ENCODE measurements at regions not wholly inside any gene's neighbourhood (a gene's known extent, or its start where the extent isn't known, plus 50 kb on each side); places are given as distances from the start of the nearest gene placed in this dataset.
"Not testable (repeated sequence)": the region's sequence is repeated elsewhere in the genome, so short reads cannot be mapped to it uniquely, and the experiment has no call there.

DNA sequence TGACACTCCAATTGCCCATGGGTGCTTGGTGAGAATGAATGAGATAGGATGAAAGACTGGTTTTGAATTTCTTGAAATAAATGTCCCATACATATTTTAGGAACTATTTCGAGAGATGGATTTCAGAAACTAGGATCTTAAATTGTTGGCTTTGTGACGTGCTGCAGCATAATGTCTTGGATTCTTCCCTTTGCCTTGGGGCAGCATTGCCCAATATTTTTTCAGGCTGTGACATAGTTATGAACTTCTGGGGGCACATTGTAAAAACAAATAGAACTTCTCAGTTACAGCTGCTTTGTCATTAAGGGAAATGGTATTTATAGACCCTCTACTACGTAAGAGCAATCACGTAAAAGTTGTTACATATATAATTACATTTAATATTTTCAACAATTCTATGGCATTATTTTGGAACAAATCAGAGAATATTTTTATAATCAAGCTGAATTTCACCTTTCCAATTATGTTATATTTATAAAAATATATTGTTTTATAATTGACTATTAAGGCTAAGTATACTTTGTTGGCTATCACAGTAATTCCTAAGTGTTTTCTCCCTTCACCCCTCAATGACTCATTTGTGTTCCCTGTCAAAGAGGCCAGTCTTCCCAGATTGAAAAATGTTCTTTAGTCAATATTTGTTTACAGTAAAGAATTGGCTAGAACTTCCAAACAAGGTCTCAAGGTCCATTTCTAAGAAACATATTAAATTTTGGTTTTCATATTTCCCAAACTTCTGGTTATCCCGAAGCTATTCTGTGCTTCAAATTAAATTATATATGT, 1388.3 kb upstream of the ACO1 start:
- DNase-seq (ENCODE audit: low spot score), result no peak

- DNase-seq (ENCODE audit: low spot score), result no peak
These were observed 1387.7 kb upstream of the ACO1 start for GRCh38 chr9:30996761-30997160.

DNA sequence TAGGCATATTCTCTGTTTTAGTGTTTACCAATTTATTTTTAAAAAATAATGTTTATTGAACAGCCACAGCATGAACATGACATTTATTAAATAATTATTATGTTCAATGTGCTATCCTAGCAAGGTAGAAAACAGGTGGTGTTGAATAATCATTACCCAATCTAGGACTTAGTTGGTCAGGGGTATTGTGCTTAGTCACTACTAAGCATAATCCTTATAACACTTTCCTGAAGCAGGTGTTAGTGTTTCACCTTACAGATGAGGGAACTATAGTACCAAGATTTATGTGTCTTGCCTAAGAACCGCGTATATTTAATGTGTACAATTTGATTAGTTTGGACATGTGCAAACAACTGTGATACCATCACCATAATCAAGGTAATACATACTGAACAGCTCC, 1387.2 kb upstream of the ACO1 start:
- no peak for DNase-seq (ENCODE audit: low spot score)

GRCh38 chr9:31005086-31005665, 1379.3 kb upstream of the ACO1 start:
- no peak for DNase-seq (ENCODE audit: low spot score)

- no peak for DNase-seq (ENCODE audit: low spot score)
These were observed 1371.1 kb upstream of the ACO1 start for GRCh38 chr9:31013371-31013770.

DNA sequence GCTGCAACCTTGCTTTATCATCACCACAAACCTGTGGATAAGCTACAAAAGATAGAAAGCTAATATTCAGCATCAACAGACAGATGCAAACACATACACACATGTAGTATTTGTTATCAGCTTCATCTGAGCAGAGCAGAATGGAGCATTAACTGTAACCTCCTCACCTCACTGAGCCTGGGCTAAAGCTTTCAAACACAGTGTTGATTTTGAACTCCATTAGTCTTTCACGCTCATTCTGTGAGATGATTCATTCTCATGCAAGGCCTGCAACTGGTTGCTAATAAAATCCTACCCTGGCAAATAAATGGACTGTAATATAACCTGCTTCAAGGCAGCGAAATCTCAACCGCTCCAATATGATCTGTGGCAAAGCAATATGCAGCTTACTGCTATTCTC, 1360.6 kb upstream of the ACO1 start:
- DNase-seq (ENCODE audit: low spot score), result no peak

DNA sequence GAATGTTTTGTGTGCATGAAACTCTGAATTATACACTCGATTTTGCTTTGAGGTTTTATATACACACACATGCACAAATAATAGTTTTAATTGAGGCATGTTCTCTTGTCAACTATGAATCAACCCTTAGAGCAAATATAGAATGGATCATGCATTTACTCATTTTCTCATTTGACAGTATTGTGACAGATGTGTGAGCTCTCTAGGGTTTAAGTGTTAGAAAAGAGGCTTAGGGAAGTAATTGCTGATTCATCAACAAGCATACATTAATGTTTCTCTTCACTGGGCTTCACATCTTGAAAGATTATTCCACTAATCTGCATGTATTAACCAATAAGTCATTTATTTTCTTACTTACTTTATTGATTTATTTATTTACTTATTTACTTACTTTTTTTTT, 1356.8 kb upstream of the ACO1 start:
- DNase-seq (ENCODE audit: low spot score), result no peak

DNA sequence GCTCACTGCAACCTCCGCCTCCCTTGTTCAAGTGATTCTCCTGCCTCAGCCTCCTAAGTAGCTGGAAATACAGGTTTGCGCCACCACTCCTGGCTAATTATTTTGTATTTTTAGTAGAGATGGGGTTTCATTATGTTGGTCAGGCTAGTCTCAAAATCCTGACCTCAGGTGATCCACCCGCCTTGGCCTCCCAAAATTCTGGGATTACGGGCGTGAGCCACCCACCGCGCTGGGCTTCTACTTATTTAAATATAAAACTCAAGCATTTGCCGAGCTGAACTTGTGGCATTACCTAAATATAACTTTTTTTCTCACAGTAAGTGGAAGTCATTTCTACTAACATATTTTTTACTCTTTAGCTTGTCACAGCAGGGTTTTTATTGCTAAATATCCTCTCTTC, 1356.3 kb upstream of the ACO1 start:
- no peak for DNase-seq (ENCODE audit: low spot score)

DNA sequence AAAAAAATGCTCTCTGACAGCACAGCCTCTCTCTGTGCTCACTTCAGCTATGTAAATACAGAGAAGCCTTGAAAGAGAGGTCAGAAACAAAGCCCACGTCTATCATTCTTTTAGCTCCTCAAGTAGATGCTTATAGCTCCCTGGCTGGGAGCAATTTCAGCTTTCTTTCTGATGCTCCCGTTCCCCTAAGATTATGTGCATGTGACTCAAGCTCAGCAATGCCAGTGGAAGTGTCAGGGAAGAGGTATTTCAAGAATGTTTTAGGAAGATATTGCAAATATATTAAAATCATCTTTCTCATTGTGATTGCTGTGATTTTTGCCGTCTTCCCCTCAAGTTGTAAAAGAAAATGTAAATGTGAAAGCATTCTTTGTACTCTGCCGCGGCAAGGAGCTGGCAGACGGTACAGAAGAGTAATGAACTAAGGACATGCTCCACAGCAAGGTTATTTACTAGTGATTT, 1353.7 kb upstream of the ACO1 start:
- DNase-seq (ENCODE audit: low spot score), result no peak

DNA sequence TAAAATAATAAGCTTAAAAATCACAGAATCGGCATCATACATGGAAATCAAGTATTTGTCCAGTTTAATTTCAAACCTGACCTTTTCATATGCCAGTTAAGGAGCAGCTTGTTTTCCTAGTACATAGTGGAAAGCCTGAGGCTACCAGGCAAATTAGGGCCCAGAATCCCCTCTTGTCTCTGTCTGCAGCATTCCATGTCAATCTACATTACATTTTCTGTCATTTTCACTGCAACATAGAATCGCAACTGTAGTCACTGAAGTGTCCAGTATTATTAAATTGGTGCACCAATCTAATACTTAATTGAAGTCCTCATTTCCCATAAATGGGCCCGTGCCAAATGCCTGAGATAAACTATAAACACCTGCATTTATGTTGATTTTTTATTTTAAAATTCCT, 1352.2 kb upstream of the ACO1 start:
- DNase-seq (ENCODE audit: low spot score), result no peak

- DNase-seq (ENCODE audit: low spot score), result no peak
These were observed 1350.1 kb upstream of the ACO1 start for GRCh38 chr9:31034311-31034710.

DNA sequence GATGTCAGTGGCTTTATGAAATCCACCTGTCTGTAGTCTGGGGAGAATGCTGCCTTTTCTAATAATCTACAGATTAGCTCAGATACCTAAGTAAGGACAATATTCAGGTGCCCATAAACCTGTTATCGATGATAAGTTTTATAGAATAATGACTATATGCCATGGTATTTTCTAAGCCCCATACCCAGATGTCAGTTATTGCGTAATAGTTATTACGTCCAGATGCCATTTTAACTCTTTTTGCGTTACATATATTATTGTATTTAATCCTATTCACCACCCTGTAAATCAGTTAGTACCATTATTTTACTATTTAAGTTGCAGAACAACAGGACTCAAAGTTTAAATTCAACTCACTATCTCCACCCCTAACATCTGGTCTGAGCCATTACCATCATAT, 1343.9 kb upstream of the ACO1 start:
- no peak for DNase-seq (ENCODE audit: low spot score)

- DNase-seq (ENCODE audit: low spot score), result no peak
These were observed 1338.6 kb upstream of the ACO1 start for GRCh38 chr9:31045810-31046209.

- not testable (repeated sequence) for DNase-seq (ENCODE audit: low spot score)
These were observed 1322.9 kb upstream of the ACO1 start for GRCh38 chr9:31061592-31061991.

GRCh38 chr9:31065691-31066090, 1318.8 kb upstream of the ACO1 start:
- no peak for DNase-seq (ENCODE audit: low spot score)

DNA sequence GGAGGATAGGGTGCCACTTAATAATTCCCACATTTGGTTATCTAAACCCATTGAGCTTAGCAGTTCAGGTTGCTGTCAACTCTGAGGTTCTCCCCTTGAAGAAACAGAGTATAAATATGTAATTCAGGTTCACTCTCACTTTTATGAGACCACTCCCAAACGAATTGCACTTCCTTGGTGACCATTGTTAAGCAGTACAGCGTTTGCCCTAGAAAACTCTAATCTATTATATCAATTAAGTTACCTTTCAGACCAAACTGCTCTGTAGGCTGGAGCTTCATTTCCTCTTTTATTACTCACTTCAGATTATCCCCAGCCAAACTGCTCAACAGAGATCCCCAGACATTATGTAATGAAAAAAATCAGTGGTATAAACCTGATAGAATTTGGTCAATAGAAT, 1317.0 kb upstream of the ACO1 start:
- no peak for DNase-seq (ENCODE audit: low spot score)

GRCh38 chr9:31071606-31072286, 1312.7 kb upstream of the ACO1 start:
- no peak for DNase-seq (ENCODE audit: low spot score)

DNA sequence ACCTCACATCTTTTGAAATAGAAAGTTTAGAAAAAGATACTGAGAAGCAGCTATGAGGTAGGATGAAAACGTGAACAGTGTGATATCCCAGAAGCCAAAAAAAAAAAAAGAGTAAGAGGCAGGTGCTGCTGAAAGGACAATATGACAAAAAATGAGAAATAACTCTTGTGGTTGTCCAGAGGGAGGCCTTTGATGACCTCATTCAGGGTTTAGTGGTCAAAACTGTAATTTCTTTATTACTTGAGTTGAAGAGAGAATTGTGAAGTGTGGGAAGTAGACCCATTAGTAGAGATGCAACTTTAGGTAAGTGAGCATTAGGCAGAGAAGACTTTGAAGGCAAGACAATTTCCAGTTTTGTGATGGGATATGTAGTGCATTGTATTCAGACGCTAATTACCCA, 1306.3 kb upstream of the ACO1 start:
- DNase-seq (ENCODE audit: low spot score), result no peak

DNA sequence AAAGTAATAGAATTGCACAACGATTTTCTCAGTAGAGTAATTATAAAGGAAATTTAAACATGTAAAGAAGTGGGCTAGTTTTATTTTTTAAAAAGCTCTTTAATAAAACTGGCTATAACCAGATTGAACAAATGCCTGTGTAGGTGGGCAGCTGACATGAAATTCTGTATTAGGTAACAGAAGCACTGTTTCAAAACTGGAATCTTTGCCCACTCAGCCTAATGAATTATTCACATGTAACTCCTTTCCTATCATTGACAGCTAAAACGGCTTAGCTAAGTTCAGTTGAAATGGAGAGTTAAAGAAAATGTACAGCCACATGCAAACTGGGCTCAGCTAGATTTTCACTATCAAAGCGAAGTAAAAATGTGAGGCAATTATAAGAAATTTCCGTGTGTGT, 1300.1 kb upstream of the ACO1 start:
- no peak for DNase-seq (ENCODE audit: low spot score)

- no peak for DNase-seq (ENCODE audit: low spot score)
These were observed 1294.8 kb upstream of the ACO1 start for GRCh38 chr9:31089549-31090221.

DNA sequence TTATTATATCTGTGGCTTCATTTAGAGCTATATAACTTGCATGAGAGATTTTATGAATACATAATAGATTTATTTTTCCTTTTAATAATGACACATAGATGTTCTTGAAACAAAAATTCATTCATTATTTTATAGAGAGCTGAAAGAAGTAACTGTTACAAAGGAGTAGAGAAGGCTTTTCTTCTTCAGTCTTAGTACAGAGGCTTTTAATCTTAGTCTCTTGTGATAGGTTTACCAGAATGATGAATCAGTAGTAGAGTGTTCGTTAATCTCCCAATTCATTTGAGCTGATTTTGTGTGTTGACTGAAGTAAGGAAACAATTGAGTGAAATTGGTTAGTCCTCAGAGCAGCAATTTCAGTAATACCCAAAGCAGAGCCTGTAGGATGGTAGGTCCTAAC, 1284.1 kb upstream of the ACO1 start:
- no peak for DNase-seq (ENCODE audit: low spot score)

- DNase-seq (ENCODE audit: low spot score), result no peak
These were observed 1280.6 kb upstream of the ACO1 start for GRCh38 chr9:31103836-31104235.

- DNase-seq (ENCODE audit: low spot score), result no peak
These were observed 1280.2 kb upstream of the ACO1 start for GRCh38 chr9:31104249-31104648.
